DMS 273 (cell line): ENCODE measurements at regions not wholly inside any gene's neighbourhood (a gene's known extent, or its start where the extent isn't known, plus 50 kb on each side); places are given as distances from the start of the nearest gene placed in this dataset.

Source experiments
- DNase-seq: peaks from one replicate; lab custom pipeline; 2025; ENCODE audit not compliant: unreplicated experiment; lab: John Stamatoyannopoulos, UW

- no peak for DNase-seq
Measured at GRCh38 chr4:58561170-58561569, 1451.0 kb upstream of the IGFBP7 start.

DNA sequence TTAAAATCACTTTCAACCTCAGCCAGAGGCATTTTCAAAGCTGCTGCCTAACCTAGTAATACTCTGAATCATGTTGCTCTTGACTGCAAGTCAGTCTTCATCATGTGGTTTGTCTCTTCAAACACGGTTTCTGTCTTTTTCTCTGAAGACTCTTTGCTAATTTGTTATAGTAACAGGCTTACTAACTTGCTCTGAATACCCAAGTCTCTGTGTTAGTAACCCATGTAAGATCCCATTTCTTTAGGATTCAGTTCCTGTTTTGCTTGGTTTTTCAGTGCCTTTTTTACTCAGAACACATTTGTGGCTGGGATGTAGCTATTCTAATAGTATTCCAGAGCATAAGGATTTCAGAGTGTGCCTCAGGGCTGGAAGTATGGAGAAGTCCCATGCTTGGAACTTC lies 1450.6 kb upstream of the IGFBP7 start:
- no peak for DNase-seq

DNA sequence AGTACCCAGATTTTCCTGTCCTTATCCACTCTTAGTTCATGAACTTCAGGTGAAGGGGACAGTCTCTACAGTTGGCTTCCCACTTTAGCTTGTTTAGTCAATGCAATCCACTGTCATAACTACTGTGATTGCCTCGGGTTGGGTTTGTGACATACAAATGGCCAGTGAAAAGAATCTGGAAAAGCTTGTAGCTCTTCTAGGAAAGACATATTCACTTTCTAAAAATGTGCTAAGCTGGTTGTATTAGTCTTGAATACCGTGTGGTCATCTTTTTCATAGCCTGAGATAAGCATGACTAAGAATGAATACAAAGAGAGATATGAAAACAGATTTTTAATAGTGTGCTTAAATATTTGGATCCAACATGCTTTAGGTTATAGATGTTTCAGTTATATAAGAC lies 1443.5 kb upstream of the IGFBP7 start:
- DNase-seq = no peak

DNA sequence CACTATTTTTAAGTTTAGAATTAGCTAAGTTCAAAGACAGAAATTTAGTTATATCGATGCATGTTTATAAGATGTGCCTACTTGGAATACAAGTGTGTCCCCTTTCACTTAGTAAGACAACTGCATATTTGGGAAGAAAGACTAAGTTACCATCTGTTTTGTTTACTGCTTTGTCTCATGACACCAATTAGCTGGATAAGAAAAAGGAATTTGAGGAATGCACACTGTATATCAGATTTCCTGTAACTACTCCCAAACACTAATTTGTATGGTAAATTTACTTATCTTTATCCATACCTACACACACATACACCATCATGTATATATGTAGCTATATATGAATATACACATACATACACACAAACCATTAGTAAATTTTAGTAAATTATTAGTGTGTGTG lies 1442.8 kb upstream of the IGFBP7 start:
- no peak for DNase-seq

- DNase-seq = no peak
Measured at GRCh38 chr4:58551676-58552075, 1441.5 kb upstream of the IGFBP7 start.

DNA sequence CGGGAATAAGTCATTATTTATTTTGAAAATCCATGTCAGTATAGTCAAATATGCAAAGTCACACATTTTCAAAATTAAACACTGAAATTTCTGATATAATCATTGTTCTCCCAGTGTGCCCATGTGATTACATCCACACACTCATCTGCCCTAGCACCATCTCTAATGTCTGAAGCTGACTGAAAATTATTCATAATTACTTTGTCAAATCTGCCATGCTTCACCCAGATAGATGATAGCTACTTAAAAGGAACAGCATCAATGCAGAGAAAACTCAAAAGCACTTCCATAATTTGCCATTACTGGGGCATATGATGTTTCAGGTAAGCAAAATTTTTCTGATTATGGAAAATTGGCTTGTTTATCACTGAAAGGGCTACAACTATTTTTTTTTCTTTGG lies 1433.3 kb upstream of the IGFBP7 start:
- DNase-seq = no peak

GRCh38 chr4:58541926-58542325 lies 1431.7 kb upstream of the IGFBP7 start:
- no peak for DNase-seq

- no peak for DNase-seq
Measured at GRCh38 chr4:58522765-58523382, 1412.7 kb upstream of the IGFBP7 start.

DNA sequence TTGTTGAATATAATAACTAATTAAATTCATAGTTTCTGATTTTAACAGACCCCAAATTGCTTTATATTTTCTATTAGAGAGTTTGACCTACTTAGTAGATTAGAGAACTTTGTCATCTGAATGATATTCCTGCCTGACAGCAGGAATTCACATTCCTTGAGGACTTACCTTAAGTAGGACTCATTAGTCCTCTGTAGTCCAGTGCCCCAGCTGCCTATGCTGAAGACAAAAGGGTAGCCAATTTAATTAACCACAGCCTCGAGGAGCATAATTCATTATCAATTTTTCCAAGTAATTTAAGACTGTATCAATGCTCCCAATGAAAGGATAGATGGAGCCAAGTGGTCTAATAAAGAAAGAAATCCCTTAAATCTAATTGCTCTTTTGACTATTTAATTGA lies 1405.0 kb upstream of the IGFBP7 start:
- no peak for DNase-seq

GRCh38 chr4:58514299-58514698 lies 1404.1 kb upstream of the IGFBP7 start:
- DNase-seq = peak; percentile 20

DNA sequence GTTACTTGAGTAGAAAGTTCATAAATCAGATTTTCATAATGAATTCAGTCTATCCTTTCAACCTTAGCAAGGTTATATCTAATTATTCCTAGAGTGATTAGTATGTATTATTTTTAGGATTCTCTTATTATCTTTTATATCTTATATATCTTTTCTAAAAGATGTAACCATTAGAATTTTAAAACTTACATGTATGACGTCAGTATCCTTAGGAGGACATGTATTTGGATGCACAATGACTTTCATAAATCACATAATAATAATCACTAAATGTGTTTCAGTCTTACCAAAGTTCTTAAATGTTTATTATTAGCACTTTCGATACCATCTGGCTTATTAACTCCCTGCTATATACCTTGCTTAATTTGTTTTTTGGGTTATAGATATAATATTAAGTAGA lies 1400.5 kb upstream of the IGFBP7 start:
- DNase-seq = no peak

DNA sequence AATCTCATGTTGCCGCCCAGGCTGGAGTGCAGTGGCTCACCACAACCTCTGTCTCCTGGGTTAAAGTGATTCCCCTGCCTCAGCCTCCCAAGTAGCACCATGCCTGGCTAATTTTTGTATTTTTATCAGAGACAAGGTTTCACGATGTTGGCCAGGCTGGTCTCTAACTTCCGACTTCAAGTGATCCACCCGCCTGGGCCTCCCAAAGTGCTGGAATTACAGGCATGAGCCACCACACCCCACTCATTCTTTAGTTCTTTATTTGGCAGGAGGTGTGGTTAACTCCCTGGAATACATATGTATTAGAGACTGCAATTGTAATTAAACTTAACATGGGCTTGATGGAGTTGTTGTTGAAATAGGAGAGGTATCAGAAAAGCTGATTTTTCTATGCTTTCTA lies 1396.9 kb upstream of the IGFBP7 start:
- no peak for DNase-seq

GRCh38 chr4:58502839-58503238 lies 1392.7 kb upstream of the IGFBP7 start:
- no peak for DNase-seq

- DNase-seq = no peak
Measured at GRCh38 chr4:58499182-58499581, 1389.0 kb upstream of the IGFBP7 start.

- DNase-seq = no peak
Measured at GRCh38 chr4:58491620-58492019, 1381.4 kb upstream of the IGFBP7 start.

- DNase-seq = no peak
Measured at GRCh38 chr4:58477950-58478349, 1367.8 kb upstream of the IGFBP7 start.

GRCh38 chr4:58477513-58477912 lies 1367.3 kb upstream of the IGFBP7 start:
- no peak for DNase-seq

GRCh38 chr4:58475097-58475496 lies 1364.9 kb upstream of the IGFBP7 start:
- no peak for DNase-seq

DNA sequence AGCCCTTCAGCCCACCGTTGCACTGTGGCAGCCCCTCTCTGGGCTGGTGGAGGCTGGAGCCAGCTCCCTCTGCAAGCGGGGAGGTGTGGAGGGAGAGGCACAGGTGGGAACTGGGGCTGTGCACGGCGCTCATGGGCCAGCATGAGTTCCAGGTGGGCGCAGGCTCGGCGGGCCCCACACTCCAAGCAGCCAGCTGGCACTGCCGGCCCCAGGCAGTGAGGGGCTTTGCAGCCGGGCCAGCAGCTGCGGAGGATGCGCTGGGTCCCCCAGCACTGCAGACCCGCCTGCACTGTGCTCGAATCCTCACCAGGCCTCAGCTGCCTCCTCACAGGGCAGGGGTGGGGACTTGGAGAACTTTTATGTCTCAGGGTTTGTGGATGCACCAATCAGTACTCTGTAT lies 1354.8 kb upstream of the IGFBP7 start:
- DNase-seq = no peak

- no peak for DNase-seq
Measured at GRCh38 chr4:58456727-58457384, 1346.7 kb upstream of the IGFBP7 start.

DNA sequence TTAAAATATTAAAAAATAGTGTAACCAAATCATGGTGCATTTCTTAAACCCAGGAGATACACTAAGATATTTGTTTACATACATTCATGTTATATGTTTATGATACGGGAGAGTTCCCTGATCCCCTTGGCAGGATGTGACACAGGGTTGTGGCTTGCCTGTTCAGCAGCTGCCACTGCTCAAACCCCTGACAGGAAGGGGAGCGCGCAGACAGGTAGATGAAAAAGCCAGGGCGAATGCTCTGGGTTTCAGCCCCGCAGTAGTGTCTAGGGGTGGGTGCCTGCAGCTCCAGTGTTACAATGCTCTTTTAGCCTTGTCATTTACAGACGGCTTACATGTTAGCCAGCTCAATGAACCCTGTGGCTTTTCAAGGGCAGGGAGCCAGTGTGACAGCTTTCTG lies 1343.8 kb upstream of the IGFBP7 start:
- no peak for DNase-seq

DNA sequence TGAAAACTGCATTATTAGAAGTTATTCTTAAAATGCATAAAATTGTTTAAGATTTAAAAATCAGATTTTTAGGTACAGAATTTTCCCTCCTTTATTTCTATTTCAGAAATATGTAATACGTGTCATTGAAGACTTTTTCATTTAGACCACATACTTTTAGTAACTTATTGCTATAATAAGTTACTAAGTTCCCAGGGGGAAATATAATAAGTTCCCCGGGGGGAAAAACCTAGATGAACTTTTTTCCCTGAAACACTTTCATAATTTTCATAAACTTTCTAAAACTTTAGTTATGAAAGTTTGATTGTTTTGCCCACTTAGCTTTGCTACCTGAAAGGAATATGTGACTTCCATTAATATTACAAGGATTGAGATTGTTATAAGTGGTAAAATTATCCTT lies 1341.5 kb upstream of the IGFBP7 start:
- DNase-seq = no peak

GRCh38 chr4:58435871-58436270 lies 1325.7 kb upstream of the IGFBP7 start:
- DNase-seq = no peak
